ENCODE measurements at regions not wholly inside any gene's neighbourhood (a gene's known extent, or its start where the extent isn't known, plus 50 kb on each side); places are given as distances from the start of the nearest gene placed in this dataset.

DNA sequence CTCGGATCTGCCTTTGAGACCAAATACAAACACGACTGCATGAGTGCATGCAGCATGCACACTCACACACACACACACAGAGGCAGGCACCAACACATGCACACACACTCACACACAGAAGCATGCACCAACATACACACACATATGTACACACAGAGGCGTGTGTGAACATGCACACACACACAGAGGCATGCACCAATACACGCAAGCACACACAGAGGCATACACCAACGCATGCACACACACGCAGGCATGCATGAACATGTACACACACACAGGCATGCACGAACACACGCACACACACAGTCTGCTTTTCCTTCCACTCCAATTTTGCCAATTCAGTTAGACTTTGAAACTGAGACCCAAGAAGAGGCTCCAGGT is 67.3 kb upstream of the COL13A1 start:
- TF ChIP-seq POLR2A (IDR thresholded peaks at IDR 0.05) (no peak), CTCF (IDR thresholded peaks at IDR 0.05) (no peak)

Measured in heart left ventricle (tissue), 13 donors.